22Rv1 (cell line): ENCODE measurements at regions not wholly inside any gene's neighbourhood (a gene's known extent, or its start where the extent isn't known, plus 50 kb on each side); places are given as distances from the start of the nearest gene placed in this dataset.

Experiments
- H3K27ac ChIP-seq: fragments of 450-650 bp; 2 replicates; pipeline ENCODE4 v1.5.1; 2017
- ZFX ChIP-seq: fragments of 450-650 bp; IDR thresholded peaks from 2 replicates; pipeline ENCODE4 v1.6.1; 2017; ENCODE audit warnings: antibody characterized with exemption, borderline replicate concordance
- TF ChIP-seq, protein P1 (sequence below): fragments of 450-650 bp; IDR thresholded peaks from 2 replicates; pipeline ENCODE4 v1.5.1; 2017; ENCODE audit warnings: mild to moderate bottlenecking

DNA sequence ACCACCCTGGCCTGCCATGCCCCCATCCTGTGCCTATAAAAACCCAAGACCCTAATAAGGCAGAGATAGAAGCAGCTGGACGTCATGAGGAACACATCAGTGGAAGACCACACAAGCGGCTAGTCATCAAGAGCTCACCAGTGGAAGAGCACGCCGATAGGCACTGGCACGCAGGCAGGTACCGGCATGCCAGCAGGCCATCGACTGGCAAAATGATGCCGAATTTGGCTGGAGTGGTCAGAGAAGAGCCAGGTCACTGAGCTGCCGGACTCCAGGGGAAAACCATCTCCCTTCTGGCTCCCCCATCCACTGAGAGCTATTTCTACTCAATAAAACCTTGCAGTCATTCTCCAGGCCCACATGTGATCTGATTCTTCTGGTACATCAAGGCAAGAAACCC, 227.6 kb upstream of the EXOC2 start:
- H3K27ac ChIP-seq = no peak overlapping the region
- TF ChIP-seq, protein P1, sequence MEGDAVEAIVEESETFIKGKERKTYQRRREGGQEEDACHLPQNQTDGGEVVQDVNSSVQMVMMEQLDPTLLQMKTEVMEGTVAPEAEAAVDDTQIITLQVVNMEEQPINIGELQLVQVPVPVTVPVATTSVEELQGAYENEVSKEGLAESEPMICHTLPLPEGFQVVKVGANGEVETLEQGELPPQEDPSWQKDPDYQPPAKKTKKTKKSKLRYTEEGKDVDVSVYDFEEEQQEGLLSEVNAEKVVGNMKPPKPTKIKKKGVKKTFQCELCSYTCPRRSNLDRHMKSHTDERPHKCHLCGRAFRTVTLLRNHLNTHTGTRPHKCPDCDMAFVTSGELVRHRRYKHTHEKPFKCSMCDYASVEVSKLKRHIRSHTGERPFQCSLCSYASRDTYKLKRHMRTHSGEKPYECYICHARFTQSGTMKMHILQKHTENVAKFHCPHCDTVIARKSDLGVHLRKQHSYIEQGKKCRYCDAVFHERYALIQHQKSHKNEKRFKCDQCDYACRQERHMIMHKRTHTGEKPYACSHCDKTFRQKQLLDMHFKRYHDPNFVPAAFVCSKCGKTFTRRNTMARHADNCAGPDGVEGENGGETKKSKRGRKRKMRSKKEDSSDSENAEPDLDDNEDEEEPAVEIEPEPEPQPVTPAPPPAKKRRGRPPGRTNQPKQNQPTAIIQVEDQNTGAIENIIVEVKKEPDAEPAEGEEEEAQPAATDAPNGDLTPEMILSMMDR = no peak
- TF ChIP-seq ZFX = no peak

DNA sequence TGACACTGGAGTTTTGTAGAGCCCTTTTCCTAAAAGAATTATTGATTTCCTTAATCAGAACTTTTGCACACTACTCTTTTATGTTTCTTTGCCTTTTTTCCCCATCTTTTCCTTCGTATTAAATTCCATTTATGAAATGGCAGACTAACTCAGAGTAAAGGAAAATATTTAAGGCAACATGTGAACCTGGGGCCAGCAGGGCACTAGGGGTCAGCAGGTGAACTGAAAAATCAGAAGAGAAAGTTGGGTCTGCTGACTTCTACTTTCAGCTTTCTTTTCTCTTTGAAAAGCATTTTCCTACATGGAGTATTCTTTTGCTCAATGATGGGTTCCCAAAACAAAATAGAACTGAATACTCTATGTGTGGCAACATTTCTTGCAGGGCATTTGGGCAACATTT, 226.6 kb upstream of the EXOC2 start:
- TF ChIP-seq, protein P1 = no peak
- no peak for TF ChIP-seq ZFX
- no peak overlapping the region for H3K27ac ChIP-seq

DNA sequence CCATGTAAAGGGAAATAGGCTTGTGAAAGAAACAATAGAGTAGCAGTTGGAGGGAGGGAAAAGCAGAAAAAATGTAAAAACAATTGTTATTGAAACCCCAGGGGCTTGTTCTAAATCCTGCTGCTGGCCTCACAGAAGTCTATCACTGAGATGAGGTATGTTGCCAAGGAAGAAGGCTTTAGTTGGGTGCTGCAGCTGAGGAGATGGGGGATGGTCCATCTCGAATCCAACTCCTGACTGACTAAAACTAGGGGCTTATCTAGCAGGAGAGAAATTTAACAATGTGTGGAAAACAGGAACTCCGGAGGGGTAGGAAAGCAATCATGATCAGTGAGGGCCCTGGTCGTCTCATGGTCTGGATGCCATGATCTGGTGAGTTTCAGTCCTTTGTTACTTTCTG, 225.0 kb upstream of the EXOC2 start:
- TF ChIP-seq ZFX = no peak
- TF ChIP-seq, protein P1 = no peak
- H3K27ac ChIP-seq = no peak overlapping the region

DNA sequence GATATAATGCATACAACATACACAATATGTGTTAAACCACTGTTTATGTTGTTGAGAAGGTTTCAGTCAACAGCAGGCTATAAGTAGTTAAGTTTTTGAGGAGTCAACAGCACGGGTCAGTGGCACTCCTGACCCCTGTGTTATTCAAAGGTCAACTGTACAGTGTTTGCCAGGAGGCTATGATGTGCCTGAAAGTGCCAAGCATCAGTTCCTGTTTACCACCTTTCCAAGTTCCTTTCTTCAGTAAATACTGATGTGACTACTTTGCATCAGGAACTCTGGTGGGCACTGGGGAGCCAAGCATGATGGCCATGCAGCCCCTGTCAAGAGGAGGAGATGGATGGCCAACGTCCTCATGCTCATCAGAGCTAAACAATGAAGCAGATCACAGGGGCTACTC, 224.4 kb upstream of the EXOC2 start:
- no peak overlapping the region for H3K27ac ChIP-seq
- TF ChIP-seq, protein P1 = no peak
- no peak for TF ChIP-seq ZFX

DNA sequence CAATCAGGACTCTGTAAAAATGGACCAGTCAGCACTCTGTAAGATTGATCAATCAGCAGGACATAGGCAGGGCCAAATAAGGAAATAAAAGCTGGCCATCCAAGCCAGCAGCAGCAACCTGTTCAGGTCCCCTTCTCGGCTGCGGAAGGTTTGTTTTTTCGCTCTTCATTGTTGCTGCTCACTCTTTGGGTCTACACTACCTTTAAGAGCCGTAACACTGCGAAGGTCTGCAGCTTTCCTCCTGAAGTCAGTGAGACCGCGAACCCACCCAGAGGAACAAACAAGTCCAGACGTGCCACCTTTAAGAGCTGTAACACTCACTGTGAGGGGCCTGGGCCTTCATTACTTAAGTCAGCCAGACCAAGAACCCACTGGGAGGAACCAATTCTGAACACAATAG, 223.2 kb upstream of the EXOC2 start:
- no peak overlapping the region for H3K27ac ChIP-seq
- TF ChIP-seq, protein P1 = no peak
- no peak for TF ChIP-seq ZFX

DNA sequence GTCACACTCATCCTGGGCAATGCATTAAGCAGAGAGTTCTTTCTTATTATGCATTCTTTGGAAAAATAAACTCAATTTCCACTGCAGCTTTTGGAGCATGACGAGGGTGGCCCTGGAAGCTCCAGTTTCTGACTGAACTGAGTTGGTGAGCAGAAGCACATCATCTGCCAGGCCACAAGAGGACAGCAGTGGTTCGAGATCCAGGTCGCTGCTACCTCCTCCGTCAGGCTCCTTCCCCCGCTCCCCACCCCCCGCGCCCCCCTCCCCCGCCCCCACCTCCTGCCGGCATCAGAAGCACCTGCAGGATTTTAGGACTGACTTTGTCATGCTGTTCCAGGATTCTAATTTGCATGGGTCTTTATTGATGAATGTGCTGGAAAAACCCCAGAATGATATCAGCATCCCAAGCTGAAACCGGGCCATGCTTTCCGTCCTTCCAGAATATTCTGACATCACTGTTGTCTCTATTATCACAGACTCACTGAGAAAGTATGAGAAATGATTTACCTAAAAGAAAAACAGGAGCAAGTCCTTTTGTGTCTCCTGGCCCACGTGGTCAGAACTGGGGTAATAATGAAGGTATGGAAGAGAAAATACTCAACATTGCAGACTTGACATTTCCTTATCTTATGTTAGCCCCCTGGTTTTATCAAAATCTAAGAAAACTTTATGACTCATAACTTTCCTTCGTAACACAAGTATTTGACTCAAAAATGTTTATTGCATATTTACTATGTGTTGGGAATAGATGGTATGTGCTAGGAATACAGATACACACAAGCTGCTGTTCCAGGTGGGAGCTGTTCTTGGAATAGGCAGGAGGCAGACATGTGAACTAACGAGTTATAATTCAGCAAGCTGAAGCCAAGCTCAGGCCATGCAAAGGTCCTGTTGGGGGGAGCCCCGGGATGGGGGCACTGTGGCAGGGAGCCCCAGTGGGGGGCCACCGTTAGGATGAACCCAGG, 220.2 kb upstream of the EXOC2 start:
- H3K27ac ChIP-seq = no peak overlapping the region
- TF ChIP-seq ZFX = no peak
- TF ChIP-seq, protein P1 = no peak

DNA sequence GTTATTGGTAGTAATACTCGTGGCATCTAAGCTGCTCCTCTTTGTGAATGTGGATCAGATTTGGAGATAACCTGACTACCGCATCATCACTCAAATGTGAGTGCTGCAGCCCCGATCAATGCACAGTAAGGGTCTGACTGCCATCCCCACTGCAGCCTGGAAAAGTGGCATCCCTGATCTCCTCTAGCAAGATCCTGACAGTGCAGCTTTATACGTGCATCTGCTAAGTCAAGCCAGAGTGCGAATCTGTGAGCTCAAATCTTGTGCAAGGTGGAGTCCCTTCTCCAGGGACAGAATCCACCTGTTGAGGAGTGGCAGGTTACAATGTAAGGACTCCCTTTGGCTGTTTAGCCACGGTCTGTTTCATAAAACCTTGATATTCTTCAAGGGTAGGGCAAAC, 215.0 kb upstream of the EXOC2 start:
- TF ChIP-seq, protein P1 = no peak
- TF ChIP-seq ZFX = no peak
- no peak overlapping the region for H3K27ac ChIP-seq
